ENCODE measurements at regions not wholly inside any gene's neighbourhood (a gene's known extent, or its start where the extent isn't known, plus 50 kb on each side); places are given as distances from the start of the nearest gene placed in this dataset.

DNA sequence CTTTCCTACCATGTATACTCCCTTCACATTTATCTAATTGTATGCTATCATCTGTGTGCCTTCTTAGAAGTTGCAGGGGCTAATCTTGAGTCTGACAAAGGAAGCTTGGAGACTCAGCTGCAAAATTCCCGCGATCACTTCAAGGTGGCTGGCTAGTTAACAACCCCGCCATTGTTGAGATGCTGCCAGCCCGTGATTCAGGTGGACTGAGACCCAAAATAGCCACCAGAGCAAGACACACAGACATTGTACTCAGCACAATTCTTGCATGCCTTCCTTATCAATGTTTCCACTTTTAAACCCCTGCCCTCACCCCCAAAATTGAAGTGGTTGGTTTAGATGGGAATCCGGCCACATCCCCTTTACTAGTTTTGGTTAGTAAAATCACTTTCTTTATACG, 225.8 kb upstream of the ZNF717 start:
- no peak for DNase-seq (ENCODE audit: low read depth in 2 of 2)
- H3K4me3 ChIP-seq (replicated peaks in 1 of 2; ENCODE audit: low read depth in 2 of 2, low read length in 2 of 2), result no peak overlapping the region
- TF ChIP-seq, protein P1, sequence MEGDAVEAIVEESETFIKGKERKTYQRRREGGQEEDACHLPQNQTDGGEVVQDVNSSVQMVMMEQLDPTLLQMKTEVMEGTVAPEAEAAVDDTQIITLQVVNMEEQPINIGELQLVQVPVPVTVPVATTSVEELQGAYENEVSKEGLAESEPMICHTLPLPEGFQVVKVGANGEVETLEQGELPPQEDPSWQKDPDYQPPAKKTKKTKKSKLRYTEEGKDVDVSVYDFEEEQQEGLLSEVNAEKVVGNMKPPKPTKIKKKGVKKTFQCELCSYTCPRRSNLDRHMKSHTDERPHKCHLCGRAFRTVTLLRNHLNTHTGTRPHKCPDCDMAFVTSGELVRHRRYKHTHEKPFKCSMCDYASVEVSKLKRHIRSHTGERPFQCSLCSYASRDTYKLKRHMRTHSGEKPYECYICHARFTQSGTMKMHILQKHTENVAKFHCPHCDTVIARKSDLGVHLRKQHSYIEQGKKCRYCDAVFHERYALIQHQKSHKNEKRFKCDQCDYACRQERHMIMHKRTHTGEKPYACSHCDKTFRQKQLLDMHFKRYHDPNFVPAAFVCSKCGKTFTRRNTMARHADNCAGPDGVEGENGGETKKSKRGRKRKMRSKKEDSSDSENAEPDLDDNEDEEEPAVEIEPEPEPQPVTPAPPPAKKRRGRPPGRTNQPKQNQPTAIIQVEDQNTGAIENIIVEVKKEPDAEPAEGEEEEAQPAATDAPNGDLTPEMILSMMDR (IDR thresholded peaks at IDR 0.05; ENCODE audit: low read depth, low read length), result no peak

DNA sequence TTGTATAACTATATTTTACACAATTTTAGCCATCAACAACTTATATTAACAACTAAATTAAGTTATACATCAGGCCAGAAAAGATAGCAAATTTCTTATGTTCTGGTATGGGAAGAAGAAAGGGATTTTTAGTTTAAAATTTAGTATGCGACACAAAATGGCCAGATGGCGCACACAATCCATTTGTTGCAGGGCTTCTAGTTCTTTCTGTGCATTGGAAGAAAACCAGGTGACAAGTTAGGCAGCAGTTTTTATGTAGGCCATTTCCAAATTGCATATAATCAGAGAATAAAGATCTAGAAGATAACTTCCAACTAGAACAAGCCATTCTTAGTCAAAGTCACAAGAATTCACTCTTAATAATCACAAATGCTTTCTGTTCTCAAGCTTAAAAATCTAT, 230.1 kb upstream of the ZNF717 start:
- TF ChIP-seq, protein P1 (IDR thresholded peaks at IDR 0.05; ENCODE audit: low read depth, low read length), result no peak
- H3K4me3 ChIP-seq (replicated peaks in 1 of 2; ENCODE audit: low read depth in 2 of 2, low read length in 2 of 2), result no peak overlapping the region
- DNase-seq (ENCODE audit: low read depth in 2 of 2), result no peak

DNA sequence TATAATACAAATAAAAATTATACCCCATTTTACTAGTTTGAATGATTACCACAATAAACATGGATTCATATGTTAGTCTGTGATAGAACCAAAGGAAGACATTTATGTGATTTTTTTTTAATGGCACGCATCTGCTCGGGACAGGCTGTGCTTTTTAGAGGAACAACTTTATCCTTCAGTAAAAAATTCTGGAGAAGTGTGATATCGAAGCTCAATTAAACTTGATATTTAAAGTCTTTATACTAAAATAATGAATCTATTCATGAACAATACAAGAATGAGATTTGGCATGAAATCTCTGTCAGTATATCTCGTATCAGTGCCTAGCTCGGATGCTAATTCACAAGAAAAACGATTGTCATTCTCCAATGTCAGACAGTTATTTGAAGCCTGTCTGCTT, 230.8 kb upstream of the ZNF717 start:
- TF ChIP-seq, protein P1 (IDR thresholded peaks at IDR 0.05; ENCODE audit: low read depth, low read length), result no peak
- no peak for DNase-seq (ENCODE audit: low read depth in 2 of 2)
- no peak overlapping the region for H3K4me3 ChIP-seq (replicated peaks in 1 of 2; ENCODE audit: low read depth in 2 of 2, low read length in 2 of 2)

DNA sequence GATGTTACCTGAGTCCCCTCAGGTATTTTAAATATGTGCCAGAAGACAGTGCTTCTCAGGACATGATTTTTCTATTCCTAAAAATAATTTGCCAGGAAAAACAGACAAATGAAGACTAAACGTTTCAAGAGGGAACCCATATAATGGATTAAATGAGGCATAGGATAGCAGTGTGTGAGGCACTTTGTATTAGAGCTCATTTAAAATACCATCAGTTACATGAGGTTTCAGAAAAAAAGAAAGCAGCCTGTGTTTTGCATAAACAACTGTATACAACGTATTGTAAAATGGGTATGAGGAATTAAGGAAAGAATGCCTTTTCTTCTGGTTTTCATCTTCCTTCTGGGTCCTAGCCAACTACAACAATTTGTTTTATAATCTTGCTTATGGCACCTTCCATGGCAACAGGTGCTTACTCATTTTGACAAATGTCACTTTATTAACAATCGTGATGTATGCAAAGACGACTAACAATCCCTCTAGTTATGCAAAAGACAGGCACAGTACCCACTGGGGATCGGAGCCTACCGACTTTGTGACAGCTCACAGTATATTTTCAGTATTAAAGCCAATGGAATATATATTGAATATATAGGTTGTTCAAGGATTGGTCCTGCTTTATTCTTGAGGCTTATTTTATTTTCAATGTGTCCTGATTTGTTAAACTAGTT, 231.6 kb upstream of the ZNF717 start:
- TF ChIP-seq, protein P1 (IDR thresholded peaks at IDR 0.05; ENCODE audit: low read depth, low read length), result no peak
- DNase-seq (ENCODE audit: low read depth in 2 of 2), result no peak
- H3K4me3 ChIP-seq (replicated peaks in 1 of 2; ENCODE audit: low read depth in 2 of 2, low read length in 2 of 2), result no peak overlapping the region

DNA sequence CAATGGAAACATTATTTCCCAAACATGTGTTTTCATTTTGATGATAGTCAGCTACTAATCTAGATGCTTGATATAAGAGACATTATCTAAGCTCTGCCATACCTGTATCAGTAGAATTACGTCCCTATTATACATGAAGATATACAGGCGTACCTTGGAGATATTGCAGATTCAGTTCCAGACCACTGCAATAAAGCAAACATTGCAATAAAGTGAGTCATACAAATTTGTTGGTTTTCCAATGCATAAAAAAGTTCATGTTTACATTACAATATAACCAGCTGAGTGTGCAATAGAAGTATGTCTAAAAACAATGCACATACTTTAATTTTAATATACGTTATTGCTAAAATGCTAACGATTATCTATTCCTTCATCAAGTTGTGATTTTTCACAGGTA, 236.0 kb upstream of the ZNF717 start:
- TF ChIP-seq, protein P1 (IDR thresholded peaks at IDR 0.05; ENCODE audit: low read depth, low read length), result no peak
- DNase-seq (ENCODE audit: low read depth in 2 of 2), result peak in 1 of 2 donors; percentile 24
- no peak overlapping the region for H3K4me3 ChIP-seq (replicated peaks in 1 of 2; ENCODE audit: low read depth in 2 of 2, low read length in 2 of 2)

DNA sequence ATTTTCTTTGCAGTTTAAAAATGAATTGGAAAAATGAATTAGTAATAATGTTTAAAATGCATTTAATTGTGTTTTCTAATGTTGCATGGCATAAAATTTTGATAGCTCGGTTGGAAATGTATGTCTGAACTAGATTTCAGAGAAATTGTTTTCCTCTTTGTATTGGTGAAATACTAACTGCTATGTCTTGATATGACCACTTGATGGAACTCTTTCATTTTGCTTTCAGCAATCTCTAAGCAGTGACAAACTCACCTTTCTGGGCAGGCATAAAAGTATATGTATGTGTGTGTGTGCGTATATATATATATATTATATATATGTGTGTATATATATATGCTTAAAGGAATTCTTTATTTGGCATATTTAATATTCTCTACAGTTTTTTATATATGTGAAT, 239.3 kb upstream of the ZNF717 start:
- TF ChIP-seq, protein P1 (IDR thresholded peaks at IDR 0.05; ENCODE audit: low read depth, low read length), result peak; percentile 30
- no peak overlapping the region for H3K4me3 ChIP-seq (replicated peaks in 1 of 2; ENCODE audit: low read depth in 2 of 2, low read length in 2 of 2)
- peak; percentile 2 to 53 for DNase-seq (ENCODE audit: low read depth in 2 of 2)

DNA sequence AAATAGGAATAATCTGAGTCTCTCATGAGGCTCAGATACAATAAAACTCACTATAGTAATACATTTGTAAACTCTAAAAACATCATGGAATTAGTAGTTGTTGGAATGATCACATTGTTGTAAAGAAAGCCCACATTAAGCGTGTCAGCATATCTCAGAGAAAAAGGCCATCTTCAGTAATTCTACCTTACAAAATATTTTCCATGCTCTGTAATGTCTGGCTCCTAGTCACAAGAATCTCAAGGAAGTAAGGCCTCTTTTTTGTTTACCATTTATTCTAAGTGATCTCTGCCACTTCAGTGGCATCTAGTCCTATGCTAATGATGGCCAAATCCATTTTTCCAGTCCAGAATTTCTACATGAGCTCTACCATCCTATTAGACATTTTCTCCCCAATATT, 240.2 kb upstream of the ZNF717 start:
- no peak for DNase-seq (ENCODE audit: low read depth in 2 of 2)
- TF ChIP-seq, protein P1 (IDR thresholded peaks at IDR 0.05; ENCODE audit: low read depth, low read length), result no peak
- no peak overlapping the region for H3K4me3 ChIP-seq (replicated peaks in 1 of 2; ENCODE audit: low read depth in 2 of 2, low read length in 2 of 2)

All from cardiac fibroblast (primary cell).